ENCODE measurements at regions not wholly inside any gene's neighbourhood (a gene's known extent, or its start where the extent isn't known, plus 50 kb on each side); places are given as distances from the start of the nearest gene placed in this dataset.
"Not testable (repeated sequence)": the region's sequence is repeated elsewhere in the genome, so short reads cannot be mapped to it uniquely, and the experiment has no call there.

- intact Hi-C loops (cut with DNase I), result no loop called here
- ATAC-seq (no peak), DNase-seq (ENCODE audit: missing footprints) (no peak)
Observed at GRCh38 chr10:78417425-78418370, 384.0 kb downstream of the RPS24 start.

GRCh38 chr10:78419481-78420265, 386.0 kb downstream of the RPS24 start:
- no peak for ATAC-seq

DNA sequence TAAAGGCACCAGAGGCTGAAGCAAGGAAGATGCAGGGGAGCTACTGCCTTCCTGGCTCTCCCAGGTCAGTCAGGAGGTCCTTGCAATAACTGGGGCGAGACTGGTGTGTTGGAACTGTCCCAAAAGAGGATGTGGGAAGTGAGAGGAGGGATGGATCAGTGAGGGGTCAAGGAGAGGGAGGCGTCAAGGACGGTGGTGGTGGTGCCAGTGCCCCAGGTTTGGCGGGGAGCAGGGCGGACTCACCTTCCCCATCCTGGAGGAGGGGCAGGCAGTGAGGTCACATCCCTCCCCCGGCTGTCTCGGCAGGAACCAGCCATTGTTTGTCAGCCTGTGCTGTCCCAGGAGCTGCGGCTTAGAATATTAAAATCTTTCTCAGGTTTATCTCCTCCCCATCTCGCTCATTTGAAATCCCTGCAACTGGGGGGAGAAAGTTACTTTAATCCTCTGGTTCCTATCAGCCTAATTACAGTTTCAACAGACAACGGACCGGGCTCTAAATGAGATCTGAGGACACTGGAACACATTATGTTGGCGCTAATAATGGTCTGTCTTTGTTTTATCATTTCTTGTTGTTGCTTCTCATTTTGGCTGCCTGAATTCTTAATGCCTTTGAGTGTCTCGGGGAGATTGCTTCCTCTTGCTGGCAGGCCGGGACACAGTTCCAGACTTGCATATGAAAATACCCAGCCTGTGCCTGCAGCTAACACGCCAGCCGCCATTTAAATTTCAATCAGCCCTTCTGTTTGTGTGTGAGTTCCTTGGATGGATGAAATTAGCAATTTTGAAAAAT, 387.5 kb downstream of the RPS24 start:
- ATAC-seq (no peak), DNase-seq (ENCODE audit: missing footprints) (peak; percentile 9)
- intact Hi-C loops (cut with DNase I), result no loop called here

More at GRCh38 chr10:78419481-78420265, 386.0 kb downstream of the RPS24 start:
- no peak for DNase-seq (ENCODE audit: missing footprints)
- intact Hi-C loops (cut with DNase I), result no loop called here

- ATAC-seq; intact Hi-C loops (cut with DNase I); DNase-seq (ENCODE audit: missing footprints): not testable (repeated sequence)
Observed at GRCh38 chr10:78424050-78424449, 390.4 kb downstream of the RPS24 start.

- intact Hi-C loops (cut with DNase I), result no loop called here
- DNase-seq (ENCODE audit: missing footprints) (no peak), ATAC-seq (no peak)
Observed at GRCh38 chr10:78424723-78425122, 391.1 kb downstream of the RPS24 start.

- DNase-seq (ENCODE audit: missing footprints), result no peak
- intact Hi-C loops (cut with DNase I), result no loop called here
Observed at GRCh38 chr10:78426181-78426580, 392.5 kb downstream of the RPS24 start.

GRCh38 chr10:78427497-78428031, 393.9 kb downstream of the RPS24 start:
- DNase-seq (ENCODE audit: missing footprints) (no peak), ATAC-seq (no peak)
- intact Hi-C loops (cut with DNase I), result no loop called here

More at GRCh38 chr10:78426181-78426580, 392.5 kb downstream of the RPS24 start:
- ATAC-seq, result no peak

- intact Hi-C loops (cut with DNase I), result no loop called here
- no peak for ATAC-seq
Observed at GRCh38 chr10:78428579-78428978, 394.9 kb downstream of the RPS24 start.

DNA sequence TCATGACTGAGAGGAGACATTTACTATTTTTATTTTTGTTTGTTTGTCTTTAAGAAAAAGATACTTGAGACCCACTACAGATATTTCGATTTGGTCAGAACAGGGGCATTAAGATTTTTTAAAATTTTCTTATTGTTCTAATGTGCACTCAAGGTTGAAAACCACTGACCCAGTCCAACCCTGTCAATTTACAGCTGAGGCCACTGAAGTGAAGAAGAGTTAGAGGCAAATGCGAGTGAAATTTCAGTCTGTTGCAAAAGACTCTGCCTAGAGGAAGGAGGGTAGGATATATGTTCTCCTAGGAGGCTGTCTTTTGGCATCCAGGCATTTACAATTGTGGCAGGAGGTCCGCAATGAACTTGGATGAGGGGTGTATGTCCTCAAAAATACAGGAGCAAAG, 396.3 kb downstream of the RPS24 start:
- no peak for ATAC-seq
- intact Hi-C loops (cut with DNase I), result no loop called here

More at GRCh38 chr10:78428579-78428978, 394.9 kb downstream of the RPS24 start:
- DNase-seq (ENCODE audit: missing footprints), result no peak

GRCh38 chr10:78432583-78432982, 398.9 kb downstream of the RPS24 start:
- intact Hi-C loops (cut with DNase I), result no loop called here
- DNase-seq (ENCODE audit: missing footprints), result peak; percentile 65
- ATAC-seq, result peak; percentile 56

More for the DNA sequence above, 396.3 kb downstream of the RPS24 start:
- no peak for DNase-seq (ENCODE audit: missing footprints)

DNA sequence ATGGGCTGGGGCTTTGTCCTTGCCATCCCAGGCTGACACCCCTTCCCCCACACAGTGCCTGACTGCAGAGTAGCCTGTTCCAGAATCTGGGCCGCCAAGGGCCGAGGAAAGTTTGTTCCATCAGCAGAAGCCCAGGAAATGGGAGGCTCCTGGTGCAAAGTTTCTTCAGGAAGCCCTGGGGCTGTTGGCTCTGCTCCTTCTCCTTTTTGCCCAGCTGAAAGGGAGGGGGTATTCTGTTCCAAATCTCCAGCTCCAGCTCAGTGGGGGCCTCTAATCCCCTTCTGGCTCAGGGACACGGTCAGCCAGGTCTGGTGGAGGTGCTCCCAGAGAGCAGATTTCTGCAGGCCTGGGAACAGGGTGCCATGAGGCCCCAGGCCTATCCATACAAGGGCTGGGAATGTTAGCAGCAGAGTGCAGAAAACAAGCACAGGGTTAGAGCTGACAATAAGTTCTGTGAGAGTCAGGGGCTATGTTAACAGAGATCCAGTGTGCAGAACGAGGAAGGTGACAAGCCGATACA, 399.5 kb downstream of the RPS24 start:
- DNase-seq (ENCODE audit: missing footprints) (no peak), ATAC-seq (peak; percentile 49)
- intact Hi-C loops (cut with DNase I), result no loop called here

DNA sequence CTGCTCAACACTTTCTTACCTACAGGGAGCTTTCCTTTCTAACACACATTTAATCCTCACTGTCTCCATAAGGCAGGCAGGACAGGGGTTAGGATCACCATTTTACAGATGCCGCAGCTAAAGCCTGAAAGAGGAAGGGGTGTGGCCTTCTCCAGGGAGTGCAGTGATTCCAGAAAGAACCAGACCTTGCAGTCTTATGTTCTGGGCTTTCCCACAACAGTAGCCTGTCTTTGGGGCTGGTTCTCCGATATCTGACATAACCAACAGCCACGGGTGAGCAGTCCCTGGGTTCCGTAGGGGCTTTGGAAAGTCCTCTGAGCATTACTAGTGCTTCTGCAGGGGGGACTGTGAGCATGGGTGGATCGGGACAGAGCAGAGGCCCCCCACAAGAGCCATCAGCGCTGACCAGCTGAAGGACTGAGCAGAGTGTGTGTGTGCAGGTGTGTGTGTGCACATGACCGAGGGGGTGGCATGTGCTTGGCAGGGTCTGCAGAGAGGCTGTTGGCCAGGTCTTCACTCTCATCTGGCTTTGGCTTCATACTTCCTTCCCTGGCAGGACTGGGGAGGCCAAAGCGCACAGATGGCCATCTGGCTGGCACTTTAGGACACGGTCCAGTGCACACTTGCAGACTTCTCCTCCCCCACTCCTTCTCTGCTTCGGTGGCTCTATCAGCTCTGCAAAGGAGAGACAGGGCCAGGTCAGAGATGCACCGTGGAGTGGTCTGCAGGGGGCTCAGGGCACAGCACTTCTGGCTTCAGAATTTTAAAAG, 400.3 kb downstream of the RPS24 start:
- intact Hi-C loops (cut with DNase I), result no loop called here
- no peak for DNase-seq (ENCODE audit: missing footprints)
- peak; percentile 63 for ATAC-seq

- intact Hi-C loops (cut with DNase I), result no loop called here
- no peak for ATAC-seq
Observed at GRCh38 chr10:78434886-78435285, 401.2 kb downstream of the RPS24 start.

DNA sequence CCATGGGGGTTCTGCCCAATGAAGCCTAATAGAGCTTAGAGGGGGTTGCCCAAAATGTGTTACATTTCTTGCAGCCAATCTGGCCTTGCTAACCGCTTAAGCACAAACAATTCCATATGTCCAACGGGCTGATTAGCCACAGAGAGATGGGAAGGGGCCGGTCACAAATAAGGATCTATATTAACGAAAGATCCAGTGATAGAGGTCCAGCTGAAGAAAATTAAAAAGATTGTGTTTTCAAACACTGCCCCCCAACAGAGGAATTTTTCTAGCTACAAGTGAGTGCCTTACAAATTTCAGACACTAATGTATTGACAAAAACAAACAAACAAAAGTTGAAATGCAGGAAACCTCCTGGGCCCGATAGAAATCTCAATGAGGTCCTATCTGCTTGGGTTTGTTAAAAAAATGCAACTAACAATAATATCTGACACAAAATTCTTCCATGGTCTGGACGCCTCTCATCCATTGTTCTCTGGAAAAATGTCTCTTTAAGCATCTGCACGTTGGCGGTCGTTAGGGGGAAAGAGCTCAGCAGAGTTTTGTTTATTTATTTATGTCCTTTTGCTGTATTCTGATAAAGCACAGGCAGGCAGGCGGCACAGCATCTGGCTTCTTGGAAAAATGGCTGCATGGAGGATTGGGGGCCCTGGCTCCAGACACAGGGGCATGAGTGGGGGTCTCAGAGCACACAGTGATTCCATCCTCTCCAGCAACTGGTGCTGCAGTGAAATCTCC, 402.0 kb downstream of the RPS24 start:
- intact Hi-C loops (cut with DNase I), result no loop called here
- DNase-seq (ENCODE audit: missing footprints) (no peak), ATAC-seq (no peak)

More at GRCh38 chr10:78434886-78435285, 401.2 kb downstream of the RPS24 start:
- DNase-seq (ENCODE audit: missing footprints), result no peak

- ATAC-seq, result no peak
- intact Hi-C loops (cut with DNase I), result no loop called here
Observed at GRCh38 chr10:78436222-78436573, 402.5 kb downstream of the RPS24 start.

GRCh38 chr10:78436706-78437406, 403.2 kb downstream of the RPS24 start:
- DNase-seq (ENCODE audit: missing footprints) (no peak), ATAC-seq (peak; percentile 25)
- intact Hi-C loops (cut with DNase I), result no loop called here

More at GRCh38 chr10:78436222-78436573, 402.5 kb downstream of the RPS24 start:
- DNase-seq (ENCODE audit: missing footprints), result no peak

Measured in Right ventricle myocardium inferior (tissue), 1 donor.